Keratinocyte (primary cell): ENCODE measurements at regions not wholly inside any gene's neighbourhood (a gene's known extent, or its start where the extent isn't known, plus 50 kb on each side); places are given as distances from the start of the nearest gene placed in this dataset.

Experiments used
- DNase-seq: peaks from one replicate; pipeline ENCODE4 v3.0.0-alpha.2; 2011; ENCODE audit warnings: low read depth, missing footprints, low spot score
- FAIRE-seq: peaks from 2 replicates; lab custom pipeline; 2011; peaks lifted over from hg19 to GRCh38; lab: Jason Lieb, UNC
- H2AFZ ChIP-seq: 2 replicates; pipeline ENCODE4 v1.6.0; 2012; ENCODE audit warnings: low read length, control low read depth, inconsistent platforms; ENCODE audit not compliant: control insufficient read depth
- H3K27ac ChIP-seq: 2 replicates; pipeline ENCODE4 v1.5.1; 2011; ENCODE audit warnings: low read length; ENCODE audit not compliant: control insufficient read depth, insufficient read depth
- H3K27me3 ChIP-seq: 3 replicates; pipeline ENCODE4 v1.6.0; 2011; ENCODE audit warnings: low read length; ENCODE audit not compliant: control insufficient read depth, insufficient read depth; ENCODE audit errors: extremely low read depth
- H3K36me3 ChIP-seq, 2 experiments: 2 replicates in 1 of 2; 3 replicates in 1 of 2; pipeline ENCODE4 v1.5.1; 2011; ENCODE audit warnings: low read length in 2 of 2, mild to moderate bottlenecking in 1 of 2; ENCODE audit not compliant: control insufficient read depth in 2 of 2, insufficient read depth in 2 of 2; ENCODE audit errors: extremely low read depth in 1 of 2
- H3K4me1 ChIP-seq: 3 replicates; pipeline ENCODE4 v1.5.1; 2011; ENCODE audit warnings: low read length; ENCODE audit not compliant: control insufficient read depth, insufficient read depth; ENCODE audit errors: extremely low read depth
- H3K4me2 ChIP-seq: 3 replicates; pipeline ENCODE4 v1.6.0; 2011; ENCODE audit warnings: low read depth, low read length; ENCODE audit not compliant: control insufficient read depth, insufficient read depth; ENCODE audit errors: extremely low read depth
- H3K4me3 ChIP-seq, 3 experiments: fragments of 200-600 bp in 1 of 3; sonication (generic) in 1 of 3; 2 replicates in 2 of 3; 3 replicates in 1 of 3; pipeline ENCODE4 v1.5.1; 2011 to 2016; ENCODE audit warnings: low read length in 3 of 3, mild to moderate bottlenecking in 3 of 3, control low read depth in 2 of 3, inconsistent platforms in 1 of 3, low read depth in 1 of 3, mixed read lengths in 1 of 3, mixed run types in 1 of 3, moderate library complexity in 1 of 3; ENCODE audit not compliant: control insufficient read depth in 2 of 3, insufficient read depth in 2 of 3; ENCODE audit errors: extremely low read depth in 1 of 3
- H3K79me2 ChIP-seq: 2 replicates; pipeline ENCODE4 v1.6.0; 2012; ENCODE audit warnings: low read length; ENCODE audit not compliant: control insufficient read depth, insufficient read depth
- H3K9ac ChIP-seq: 3 replicates; pipeline ENCODE4 v1.6.0; 2011; ENCODE audit warnings: low read length; ENCODE audit not compliant: control insufficient read depth, insufficient read depth; ENCODE audit errors: extremely low read depth
- H3K9me1 ChIP-seq: 3 replicates; pipeline ENCODE4 v1.6.0; 2011; ENCODE audit warnings: low read length; ENCODE audit not compliant: control insufficient read depth, insufficient read depth; ENCODE audit errors: extremely low read depth
- H3K9me3 ChIP-seq: 2 replicates; pipeline ENCODE4 v1.5.1; 2012; ENCODE audit warnings: low read depth, low read length; ENCODE audit not compliant: control insufficient read depth
- H4K20me1 ChIP-seq: 3 replicates; pipeline ENCODE4 v1.6.0; 2011; ENCODE audit warnings: low read length; ENCODE audit not compliant: control insufficient read depth, insufficient read depth; ENCODE audit errors: extremely low read depth
- EZH2 ChIP-seq: IDR thresholded peaks from one replicate; pipeline ENCODE4 v1.6.1; 2012; ENCODE audit warnings: inconsistent platforms, mild to moderate bottlenecking, low read length, moderate library complexity
- dilution Hi-C: fragments of 300-500 bp; cut with MboI; formaldehyde crosslinking; loops from one replicate; pipeline ENCODE4 v1.7.0; 2020; ENCODE audit warnings: low sequenced_read_pairs; ENCODE audit not compliant: extremely low pct_ligation_motif_present
- TF ChIP-seq, protein P1 (sequence below), 3 experiments: IDR thresholded peaks in 1 of 3; conservative IDR thresholded peaks in 1 of 3; optimal IDR thresholded peaks in 1 of 3; 2 replicates in 2 of 3; 3 replicates in 1 of 3; pipeline versions ENCODE3 to v1.5.1; 2011; ENCODE audit warnings: low read length in 3 of 3, mild to moderate bottlenecking in 3 of 3, moderate library complexity in 2 of 3, control low read depth in 1 of 3, inconsistent platforms in 1 of 3; ENCODE audit not compliant: insufficient read depth in 2 of 3; ENCODE audit errors: extremely low read depth in 1 of 3

DNA sequence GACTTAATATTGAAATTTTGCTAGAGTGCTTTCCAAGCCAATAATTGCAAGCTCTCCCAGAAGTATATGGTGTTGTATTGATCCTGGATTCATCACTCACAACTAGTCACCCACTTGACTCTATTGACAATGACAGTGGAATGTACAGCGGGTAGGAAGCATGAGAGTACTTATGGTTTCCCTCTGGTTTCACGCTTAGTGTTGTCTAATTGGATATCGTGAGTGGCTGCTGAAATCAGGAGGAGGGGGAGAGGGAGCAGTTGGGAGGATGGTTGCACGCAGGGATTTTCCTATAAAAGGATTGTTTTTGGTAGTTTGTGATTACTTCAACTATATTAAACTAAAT is 1819.5 kb upstream of the TENM3 start:
- H2AFZ ChIP-seq = no peak overlapping the region
- no peak for FAIRE-seq
- dilution Hi-C loops = no loop called here

DNA sequence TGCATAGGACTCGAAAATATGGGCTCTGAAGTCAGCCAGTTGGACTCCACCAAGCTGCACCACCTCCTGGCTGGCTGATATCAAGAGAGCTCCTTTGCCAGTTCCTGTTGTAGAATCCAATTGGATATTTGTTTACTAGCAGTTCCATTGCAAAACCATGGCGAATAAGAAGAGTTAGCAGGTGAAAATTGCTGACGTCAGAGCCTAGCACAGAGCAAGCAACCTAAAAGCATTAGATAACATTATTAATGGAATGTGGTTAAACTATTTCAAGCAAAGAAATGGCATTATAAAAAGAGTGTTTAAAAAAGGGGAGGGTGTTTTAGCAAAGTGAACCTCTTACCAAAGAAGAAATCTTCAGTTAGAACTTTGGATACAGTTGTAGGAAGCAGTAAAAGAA is 1816.3 kb upstream of the TENM3 start:
- H3K4me1 ChIP-seq = no peaks in the 10 kb centered on the region
- no peak overlapping the region for H3K9ac ChIP-seq
- dilution Hi-C loops = no loop called here
- DNase-seq = no peak
- H4K20me1 ChIP-seq = no peaks in the 10 kb centered on the region
- H2AFZ ChIP-seq = no peak overlapping the region
- no peaks in the 10 kb centered on the region for H3K27me3 ChIP-seq
- H3K79me2 ChIP-seq = no peaks in the 10 kb centered on the region
- no peak overlapping the region for H3K27ac ChIP-seq
- no peaks in the 10 kb centered on the region for H3K9me3 ChIP-seq
- TF ChIP-seq, protein P1, sequence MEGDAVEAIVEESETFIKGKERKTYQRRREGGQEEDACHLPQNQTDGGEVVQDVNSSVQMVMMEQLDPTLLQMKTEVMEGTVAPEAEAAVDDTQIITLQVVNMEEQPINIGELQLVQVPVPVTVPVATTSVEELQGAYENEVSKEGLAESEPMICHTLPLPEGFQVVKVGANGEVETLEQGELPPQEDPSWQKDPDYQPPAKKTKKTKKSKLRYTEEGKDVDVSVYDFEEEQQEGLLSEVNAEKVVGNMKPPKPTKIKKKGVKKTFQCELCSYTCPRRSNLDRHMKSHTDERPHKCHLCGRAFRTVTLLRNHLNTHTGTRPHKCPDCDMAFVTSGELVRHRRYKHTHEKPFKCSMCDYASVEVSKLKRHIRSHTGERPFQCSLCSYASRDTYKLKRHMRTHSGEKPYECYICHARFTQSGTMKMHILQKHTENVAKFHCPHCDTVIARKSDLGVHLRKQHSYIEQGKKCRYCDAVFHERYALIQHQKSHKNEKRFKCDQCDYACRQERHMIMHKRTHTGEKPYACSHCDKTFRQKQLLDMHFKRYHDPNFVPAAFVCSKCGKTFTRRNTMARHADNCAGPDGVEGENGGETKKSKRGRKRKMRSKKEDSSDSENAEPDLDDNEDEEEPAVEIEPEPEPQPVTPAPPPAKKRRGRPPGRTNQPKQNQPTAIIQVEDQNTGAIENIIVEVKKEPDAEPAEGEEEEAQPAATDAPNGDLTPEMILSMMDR (optimal IDR thresholded peaks at IDR 0.05 in 1 of 3, IDR thresholded peaks at IDR 0.05 in 1 of 3, conservative IDR thresholded peaks at IDR 0.05 in 1 of 3; ENCODE audit: extremely low read depth in 1 of 3, insufficient read depth in 2 of 3, low read length in 3 of 3) = no peak
- no peak for TF ChIP-seq EZH2
- no peak overlapping the region for H3K4me3 ChIP-seq
- H3K36me3 ChIP-seq = no peaks in the 10 kb centered on the region
- no peaks in the 10 kb centered on the region for H3K9me1 ChIP-seq
- FAIRE-seq = no peak
- no peak overlapping the region for H3K4me2 ChIP-seq

More for the DNA sequence above, 1819.5 kb upstream of the TENM3 start:
- TF ChIP-seq EZH2 = no peak
- TF ChIP-seq, protein P1 (optimal IDR thresholded peaks at IDR 0.05 in 1 of 3, IDR thresholded peaks at IDR 0.05 in 1 of 3, conservative IDR thresholded peaks at IDR 0.05 in 1 of 3; ENCODE audit: extremely low read depth in 1 of 3, insufficient read depth in 2 of 3, low read length in 3 of 3) = no peak
- H3K79me2 ChIP-seq = no peaks in the 10 kb centered on the region
- H3K36me3 ChIP-seq = no peaks in the 10 kb centered on the region
- H3K4me2 ChIP-seq = no peak overlapping the region
- DNase-seq = no peak
- H3K4me3 ChIP-seq = no peak overlapping the region
- H3K27ac ChIP-seq = no peak overlapping the region
- H3K9me3 ChIP-seq = no peaks in the 10 kb centered on the region
- H4K20me1 ChIP-seq = no peaks in the 10 kb centered on the region
- H3K9ac ChIP-seq = no peak overlapping the region
- H3K27me3 ChIP-seq = no peaks in the 10 kb centered on the region
- no peaks in the 10 kb centered on the region for H3K9me1 ChIP-seq
- no peaks in the 10 kb centered on the region for H3K4me1 ChIP-seq
